HCT116 (cell line): ENCODE measurements at regions not wholly inside any gene's neighbourhood (a gene's known extent, or its start where the extent isn't known, plus 50 kb on each side); places are given as distances from the start of the nearest gene placed in this dataset.

ENCODE experiments used
- ATAC-seq: fragments of 200-7000 bp; cut with Tn5 transposase; 2 replicates; pipeline ENCODE4 v1.9.1; 2020; ENCODE audit warnings: mild to moderate bottlenecking, moderate library complexity
- BruUV-seq: library from RNA; stranded (reverse); fragments of 400-500 nt; replicated peaks from 2 replicates; lab custom pipeline; 2021; lab: Mats Ljungman, UMichigan
- CTCF ChIA-PET: fragments of 300-600 bp; sonication (Branson Sonifier 250); formaldehyde crosslinking; loops from one replicate; lab custom pipeline; 2021; ENCODE audit warnings: antibody characterized with exemption; lab: Charles Lee
- POLR2A ChIA-PET: fragments of 300-600, 350-600 bp; sonication (Branson Sonifier 250); formaldehyde crosslinking; loops from one replicate; lab custom pipeline; 2021; ENCODE audit warnings: antibody characterized with exemption; lab: Charles Lee
- RAD21 ChIA-PET, 2 experiments: fragments of 300-600 bp; sonication (Branson Sonifier 250); formaldehyde crosslinking; loops; one replicate each; lab custom pipeline; 2023; ENCODE audit warnings: low total read pairs in 2 of 2; ENCODE audit not compliant: uncharacterized antibody in 2 of 2, unreplicated experiment in 2 of 2, low non-redundant PET in 1 of 2; lab: Charles Lee
- DNase-seq: peaks from one replicate; pipeline ENCODE4 v3.0.0-alpha.2; 2010; ENCODE audit warnings: low read depth, low spot score
- H2AFZ ChIP-seq: fragments of 200-600 bp; shearing (Covaris generic), sonication (generic); 2 replicates; pipeline ENCODE4 v1.6.1; 2017; ENCODE audit warnings: low read depth, mixed run types, mixed read lengths, antibody characterized with exemption, low read length; ENCODE audit not compliant: poor library complexity, severe bottlenecking
- H3K27ac ChIP-seq: 2 replicates; pipeline ENCODE4 v1.5.1; 2012; ENCODE audit warnings: low read depth, low read length
- H3K27me3 ChIP-seq: fragments of 200-600 bp; sonication (generic); 2 replicates; pipeline ENCODE4 v1.6.1; 2016; ENCODE audit warnings: mixed run types, low read length, mixed read lengths; ENCODE audit not compliant: insufficient read depth
- H3K36me3 ChIP-seq, 2 experiments: fragments of 200-500 bp in 1 of 2; fragments of 200-600 bp in 1 of 2; sonication (Bioruptor generic) in 1 of 2; sonication (generic) in 1 of 2; 2 replicates each; pipeline versions ENCODE4 v1.5.1 to v1.6.1; 2014 to 2016; ENCODE audit warnings: low read length in 2 of 2, inconsistent platforms in 1 of 2, mixed read lengths in 1 of 2, mixed run types in 1 of 2; ENCODE audit not compliant: insufficient read depth in 2 of 2, control insufficient read depth in 1 of 2
- H3K4me1 ChIP-seq, 2 experiments: fragments of 200-600 bp in 1 of 2; sonication (generic) in 1 of 2; 2 replicates each; pipeline versions ENCODE4 v1.5.1 to v1.6.1; 2012 to 2017; ENCODE audit warnings: low read length in 2 of 2, inconsistent platforms in 1 of 2, mild to moderate bottlenecking in 1 of 2, mixed read lengths in 1 of 2, mixed run types in 1 of 2, moderate library complexity in 1 of 2; ENCODE audit not compliant: insufficient read depth in 2 of 2, control insufficient read depth in 1 of 2
- H3K4me2 ChIP-seq: fragments of 200-600 bp; sonication (generic); 2 replicates; pipeline ENCODE4 v1.6.1; 2017; ENCODE audit warnings: mixed run types, low read length, mixed read lengths
- H3K4me3 ChIP-seq, 2 experiments: fragments of 200-600 bp in 1 of 2; sonication (generic) in 1 of 2; replicated peaks in 1 of 2; 2 replicates each; pipeline ENCODE4 v1.5.1; 2011 to 2016; ENCODE audit warnings: low read length in 2 of 2, control low read depth in 1 of 2, low read depth in 1 of 2, mild to moderate bottlenecking in 1 of 2, mixed read lengths in 1 of 2, mixed run types in 1 of 2
- H3K79me2 ChIP-seq: fragments of 200-600 bp; sonication (generic); 2 replicates; pipeline ENCODE4 v1.6.1; 2017; ENCODE audit warnings: mild to moderate bottlenecking, mixed run types, low read length, moderate library complexity, mixed read lengths; ENCODE audit not compliant: insufficient read depth
- H3K9ac ChIP-seq: fragments of 200-600 bp; sonication (generic); 2 replicates; pipeline ENCODE4 v1.6.1; 2016; ENCODE audit warnings: low read length, mixed read lengths
- H3K9me2 ChIP-seq: fragments of 200-600 bp; sonication (generic), shearing (Covaris generic); 2 replicates; pipeline ENCODE4 v1.6.1; 2017; ENCODE audit warnings: mixed run types, mild to moderate bottlenecking, moderate library complexity; ENCODE audit not compliant: insufficient read depth
- H3K9me3 ChIP-seq, 2 experiments: fragments of 200-500 bp in 1 of 2; fragments of 200-600 bp in 1 of 2; sonication (Bioruptor generic) in 1 of 2; sonication (generic) in 1 of 2; 2 replicates each; pipeline ENCODE4 v1.6.1; 2014 to 2017; ENCODE audit warnings: low read length in 2 of 2, mixed read lengths in 2 of 2, inconsistent platforms in 1 of 2, low read depth in 1 of 2, mild to moderate bottlenecking in 1 of 2, mixed run types in 1 of 2, moderate library complexity in 1 of 2; ENCODE audit not compliant: control insufficient read depth in 1 of 2, insufficient read depth in 1 of 2
- H4K20me1 ChIP-seq: fragments of 200-600 bp; sonication (generic), shearing (Covaris generic); 2 replicates; pipeline ENCODE4 v1.6.1; 2017; ENCODE audit warnings: mixed run types, mild to moderate bottlenecking, moderate library complexity; ENCODE audit not compliant: insufficient read depth
- CBX3 ChIP-seq: IDR thresholded peaks from 2 replicates; pipeline ENCODE4 v1.6.1; 2012; ENCODE audit warnings: low read depth
- CEBPB ChIP-seq: IDR thresholded peaks from 2 replicates; pipeline ENCODE4 v1.6.1; 2012; ENCODE audit warnings: low read depth
- CTCF ChIP-seq, 3 experiments: fragments of 200-600 bp in 1 of 3; sonication (generic) in 1 of 3; IDR thresholded peaks in 2 of 3; conservative IDR thresholded peaks in 1 of 3; 2 replicates each; pipeline ENCODE4 v1.5.1; 2012 to 2017; ENCODE audit warnings: low read depth in 2 of 3, low read length in 2 of 3, antibody characterized with exemption in 1 of 3, borderline replicate concordance in 1 of 3, control low read depth in 1 of 3, mild to moderate bottlenecking in 1 of 3, mixed read lengths in 1 of 3, mixed run types in 1 of 3, moderate library complexity in 1 of 3; ENCODE audit not compliant: insufficient read depth in 1 of 3
- EZH2phosphoT487 ChIP-seq: fragments of 200-600 bp; IDR thresholded peaks from 2 replicates; pipeline ENCODE4 v1.6.1; 2018; ENCODE audit warnings: antibody characterized with exemption, borderline replicate concordance
- POLR2A ChIP-seq: IDR thresholded peaks from 2 replicates; pipeline ENCODE4 v1.7.0; 2011; ENCODE audit warnings: borderline replicate concordance; ENCODE audit not compliant: insufficient read depth, insufficient read length; ENCODE audit errors: extremely low read depth
- POLR2AphosphoS5 ChIP-seq: IDR thresholded peaks from 2 replicates; pipeline ENCODE4 v1.6.1; 2011; ENCODE audit warnings: mild to moderate bottlenecking, low read depth, low read length, moderate library complexity
- SP1 ChIP-seq: IDR thresholded peaks from 2 replicates; pipeline ENCODE4 v1.6.1; 2012; ENCODE audit warnings: low read depth
- SRF ChIP-seq: IDR thresholded peaks from 2 replicates; pipeline ENCODE4 v1.6.1; 2012; ENCODE audit warnings: low read depth
- TCF7L2 ChIP-seq: IDR thresholded peaks from 2 replicates; pipeline ENCODE4 v1.7.0; 2011; ENCODE audit warnings: borderline replicate concordance, inconsistent platforms; ENCODE audit not compliant: insufficient read depth, insufficient read length; ENCODE audit errors: extremely low read depth
- ZBTB33 ChIP-seq: IDR thresholded peaks from 2 replicates; pipeline ENCODE4 v1.6.1; 2011; ENCODE audit warnings: mild to moderate bottlenecking, low read length, moderate library complexity; ENCODE audit not compliant: insufficient replicate concordance; ENCODE audit errors: extremely low read depth
- intact Hi-C: fragments of 100-400 bp; cut with micrococcal nuclease; formaldehyde crosslinking; loops from 2 replicates; pipeline ENCODE4 v1.10.0; 2022

- H3K4me2 ChIP-seq: no peak overlapping the region
- H2AFZ ChIP-seq: no peak overlapping the region
- ATAC-seq (no peak), DNase-seq (no peak)
- H3K27ac ChIP-seq: no peak overlapping the region
- peaks cover 38% of the 10 kb centered on the region for H3K27me3 ChIP-seq
- no peaks in the 10 kb centered on the region for H3K9me3 ChIP-seq
- BruUV-seq: no TSS peak
- RAD21 ChIA-PET: no interaction called here
- H3K9me2 ChIP-seq: no peaks in the 10 kb centered on the region
- CTCF ChIA-PET: no interaction called here
- H4K20me1 ChIP-seq: no peaks in the 10 kb centered on the region
- intact Hi-C loops: no loop called here
- POLR2A ChIA-PET: no interaction called here
- H3K4me3 ChIP-seq: no peak overlapping the region
- no peaks in the 10 kb centered on the region for H3K79me2 ChIP-seq
- no peak for TF ChIP-seq POLR2A
- no peak for TF ChIP-seq CTCF (IDR thresholded peaks at IDR 0.05 in 2 of 3, conservative IDR thresholded peaks at IDR 0.05 in 1 of 3; ENCODE audit: borderline replicate concordance in 1 of 3, insufficient read depth in 1 of 3, low read depth in 2 of 3, low read length in 2 of 3)
- H3K4me1 ChIP-seq: no peaks in the 10 kb centered on the region
- no peak overlapping the region for H3K9ac ChIP-seq
- H3K36me3 ChIP-seq: no peaks in the 10 kb centered on the region
These were observed 193.1 kb upstream of the GSC start for GRCh38 chr14:94963051-94963450.

- Histone ChIP-seq H3K27ac (no peak overlapping the region), H3K79me2 (no peaks in the 10 kb centered on the region), H3K27me3 (peaks cover 44% of the 10 kb centered on the region), H3K9ac (no peak overlapping the region), H3K4me1 (no peaks in the 10 kb centered on the region), H3K4me3 (no peak overlapping the region), H4K20me1 (no peaks in the 10 kb centered on the region), H2AFZ (no peak overlapping the region), H3K9me3 (no peaks in the 10 kb centered on the region), H3K9me2 (no peaks in the 10 kb centered on the region), H3K4me2 (no peak overlapping the region), H3K36me3 (no peaks in the 10 kb centered on the region)
- intact Hi-C loops: no loop called here
- ChIA-PET POLR2A (no interaction called here), RAD21 (no interaction called here), CTCF (no interaction called here)
- no peak for DNase-seq
- ATAC-seq: no peak
- BruUV-seq: no TSS peak
- no peak for TF ChIP-seq SP1
- no peak for TF ChIP-seq CEBPB
- TF ChIP-seq CBX3: no peak
- no peak for TF ChIP-seq EZH2phosphoT487
- no peak for TF ChIP-seq SRF
- no peak for TF ChIP-seq POLR2AphosphoS5
- TF ChIP-seq TCF7L2: no peak
- TF ChIP-seq ZBTB33: no peak
- TF ChIP-seq CTCF (IDR thresholded peaks at IDR 0.05 in 2 of 3, conservative IDR thresholded peaks at IDR 0.05 in 1 of 3; ENCODE audit: borderline replicate concordance in 1 of 3, insufficient read depth in 1 of 3, low read depth in 2 of 3, low read length in 2 of 3): no peak
These were observed 192.3 kb upstream of the GSC start for GRCh38 chr14:94962166-94962575.
